SU-DHL-6 (cell line): ENCODE measurements at regions not wholly inside any gene's neighbourhood (a gene's known extent, or its start where the extent isn't known, plus 50 kb on each side); places are given as distances from the start of the nearest gene placed in this dataset.

ENCODE experiments used
- H2AFZ ChIP-seq: fragments of 200-600 bp; sonication (generic); 2 replicates; pipeline ENCODE4 v1.6.1; 2014; ENCODE audit warnings: low read depth, mild to moderate bottlenecking, moderate library complexity, mixed read lengths, antibody characterized with exemption, low read length; ENCODE audit not compliant: severe bottlenecking
- H3F3A ChIP-seq: fragments of 200-600 bp; shearing (Covaris generic); 2 replicates; pipeline ENCODE4 v1.6.0; 2016; ENCODE audit warnings: antibody characterized with exemption, mild to moderate bottlenecking; ENCODE audit not compliant: insufficient read depth
- H3K27ac ChIP-seq: fragments of 200-600 bp; sonication (generic); 2 replicates; pipeline ENCODE4 v1.5.1; 2016; ENCODE audit warnings: low read depth, mild to moderate bottlenecking, low read length, moderate library complexity, mixed read lengths
- H3K27me3 ChIP-seq: fragments of 200-600 bp; sonication (generic), shearing (Covaris generic); 2 replicates; pipeline ENCODE4 v1.6.0; 2014; ENCODE audit warnings: mild to moderate bottlenecking, low read length
- H3K36me3 ChIP-seq: fragments of 200-600 bp; sonication (generic); 2 replicates; pipeline ENCODE4 v1.6.1; 2014; ENCODE audit warnings: mild to moderate bottlenecking, low read length, mixed read lengths
- H3K4me2 ChIP-seq: fragments of 300-600, 200-600 bp; shearing (Covaris generic), sonication (generic); 2 replicates; pipeline ENCODE4 v1.6.0; 2014; ENCODE audit warnings: low read length, low read depth, mild to moderate bottlenecking; ENCODE audit not compliant: poor library complexity, severe bottlenecking
- H3K4me3 ChIP-seq: fragments of 200-600 bp; sonication (generic); 2 replicates; pipeline ENCODE4 v1.5.1; 2014; ENCODE audit warnings: antibody characterized with exemption, low read length, mild to moderate bottlenecking, mixed read lengths; ENCODE audit not compliant: insufficient read depth, poor library complexity, severe bottlenecking
- H3K79me2 ChIP-seq: fragments of 200-600 bp; sonication (generic); 2 replicates; pipeline ENCODE4 v1.6.1; 2014; ENCODE audit warnings: mild to moderate bottlenecking, low read length, moderate library complexity; ENCODE audit not compliant: insufficient read depth
- H3K9ac ChIP-seq: fragments of 200-600 bp; sonication (generic); 2 replicates; pipeline ENCODE4 v1.7.0; 2014; ENCODE audit warnings: mild to moderate bottlenecking, low read length
- H3K9me2 ChIP-seq: fragments of 200-600 bp; sonication (generic); replicated peaks from 2 replicates; pipeline ENCODE4 v1.6.1; 2014; ENCODE audit warnings: low read length; ENCODE audit not compliant: insufficient read depth
- H3K9me3 ChIP-seq: fragments of 200-600 bp; sonication (generic); 2 replicates; pipeline ENCODE4 v1.6.1; 2014; ENCODE audit warnings: low read length, mixed read lengths; ENCODE audit not compliant: insufficient read depth
- H4K20me1 ChIP-seq: fragments of 200-600 bp; sonication (generic); 2 replicates; pipeline ENCODE4 v1.6.1; 2014; ENCODE audit warnings: low read depth, mild to moderate bottlenecking, antibody characterized with exemption, low read length, moderate library complexity, mixed read lengths
- CTCF ChIP-seq: fragments of 200-600 bp; sonication (generic); IDR thresholded peaks from one replicate; pipeline ENCODE4 v1.5.1; 2017; ENCODE audit warnings: antibody characterized with exemption, mild to moderate bottlenecking, low read length, moderate library complexity; ENCODE audit not compliant: insufficient read depth, poor library complexity, severe bottlenecking
- EZH2phosphoT487 ChIP-seq: fragments of 200-600 bp; sonication (generic), shearing (Covaris generic); conservative IDR thresholded peaks from 2 replicates; pipeline ENCODE4 v1.6.1; 2018; ENCODE audit warnings: mild to moderate bottlenecking, antibody characterized with exemption, low read length, moderate library complexity, mixed read lengths

DNA sequence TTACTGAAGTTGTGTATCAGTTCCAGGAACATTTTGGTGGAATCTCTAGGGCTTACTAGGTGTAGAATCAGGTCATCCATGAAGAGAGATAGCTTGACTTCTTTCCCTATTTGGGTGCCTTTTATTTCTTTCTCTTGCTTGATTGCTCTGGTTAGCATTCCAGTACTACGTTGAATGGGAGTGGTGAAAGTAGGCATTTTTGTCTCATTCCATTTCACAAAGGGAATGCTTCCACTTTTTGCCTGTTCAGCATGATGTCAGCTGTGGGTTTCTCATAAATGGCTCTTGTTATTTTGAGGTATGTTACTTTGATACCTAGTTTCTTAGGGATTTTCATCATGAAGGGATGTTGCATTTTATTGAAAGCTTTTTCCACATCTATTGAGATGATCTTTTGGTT lies 195.3 kb downstream of the MOXD1 start:
- Histone ChIP-seq H3K9me2 (no peaks in the 10 kb centered on the region), H3K79me2 (no peaks in the 10 kb centered on the region), H2AFZ (no peak overlapping the region), H3K9ac (no peak overlapping the region), H3K4me2 (no peak overlapping the region), H3K27me3 (no peaks in the 10 kb centered on the region), H4K20me1 (no peaks in the 10 kb centered on the region), H3K4me3 (no peak overlapping the region), H3K36me3 (no peaks in the 10 kb centered on the region), H3K9me3 (no peaks in the 10 kb centered on the region), H3F3A (no peaks in the 10 kb centered on the region), H3K27ac (no peak overlapping the region)
- TF ChIP-seq CTCF (no peak), EZH2phosphoT487 (no peak)

- Histone ChIP-seq H3K27me3 (no peaks in the 10 kb centered on the region), H3K36me3 (no peaks in the 10 kb centered on the region), H3K79me2 (no peaks in the 10 kb centered on the region), H3K9ac (no peak overlapping the region), H3K4me2 (no peak overlapping the region), H4K20me1 (no peaks in the 10 kb centered on the region), H3K9me3 (no peaks in the 10 kb centered on the region), H3F3A (no peaks in the 10 kb centered on the region), H2AFZ (no peak overlapping the region), H3K9me2 (no peaks in the 10 kb centered on the region), H3K4me3 (no peak overlapping the region), H3K27ac (no peak overlapping the region)
- no peak for TF ChIP-seq CTCF
- no peak for TF ChIP-seq EZH2phosphoT487
These were observed 196.7 kb downstream of the MOXD1 start for GRCh38 chr6:132204591-132204990.

- Histone ChIP-seq H2AFZ (no peak overlapping the region), H3K27me3 (no peaks in the 10 kb centered on the region), H3K36me3 (no peaks in the 10 kb centered on the region), H3K9me3 (no peaks in the 10 kb centered on the region), H3K4me3 (no peak overlapping the region), H3K9me2 (no peaks in the 10 kb centered on the region), H3K4me2 (no peak overlapping the region), H3K79me2 (no peaks in the 10 kb centered on the region), H4K20me1 (no peaks in the 10 kb centered on the region), H3K27ac (no peak overlapping the region), H3K9ac (no peak overlapping the region), H3F3A (no peaks in the 10 kb centered on the region)
- TF ChIP-seq CTCF (no peak), EZH2phosphoT487 (no peak)
These were observed 198.7 kb downstream of the MOXD1 start for GRCh38 chr6:132202574-132202973.

DNA sequence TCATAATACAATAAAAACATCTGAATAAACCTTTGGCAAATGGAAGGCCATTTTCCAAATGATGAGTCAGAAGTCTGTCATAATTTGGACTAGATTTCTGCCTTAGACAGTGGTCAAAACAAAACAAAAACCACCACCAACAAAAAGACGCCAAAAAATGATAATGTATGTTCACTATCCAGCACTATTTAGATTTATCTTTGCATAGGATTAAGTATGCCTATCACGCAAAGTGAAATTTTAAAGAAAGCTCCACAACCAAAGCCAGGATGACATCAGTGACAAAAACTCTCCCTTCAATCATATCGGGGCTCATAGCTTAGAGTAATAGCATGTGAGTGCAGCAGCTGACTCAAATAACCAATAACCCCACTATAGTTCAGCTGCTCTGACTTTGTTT lies 201.9 kb downstream of the MOXD1 start:
- TF ChIP-seq EZH2phosphoT487, result no peak
- no peak for TF ChIP-seq CTCF
- Histone ChIP-seq H4K20me1 (no peaks in the 10 kb centered on the region), H3K36me3 (no peaks in the 10 kb centered on the region), H3F3A (no peaks in the 10 kb centered on the region), H3K27ac (no peak overlapping the region), H3K9ac (no peak overlapping the region), H3K9me2 (no peaks in the 10 kb centered on the region), H2AFZ (no peak overlapping the region), H3K9me3 (no peaks in the 10 kb centered on the region), H3K27me3 (no peaks in the 10 kb centered on the region), H3K79me2 (no peaks in the 10 kb centered on the region), H3K4me3 (no peak overlapping the region), H3K4me2 (no peak overlapping the region)
